Sciatic nerve (tissue), 2 donors: ENCODE measurements at regions not wholly inside any gene's neighbourhood (a gene's known extent, or its start where the extent isn't known, plus 50 kb on each side); places are given as distances from the start of the nearest gene placed in this dataset.

Experiments used
- ATAC-seq: fragments of 200-7000 bp; cut with Tn5 transposase; one replicate; pipeline ENCODE4 v1.9.1; 2020; ENCODE audit warnings: mild to moderate bottlenecking, moderate library complexity
- DNase-seq: peaks from one replicate; pipeline ENCODE4 v3.0.0-alpha.2; 2020; ENCODE audit warnings: low spot score
- intact Hi-C: fragments of 100-400 bp; cut with DNase I; formaldehyde crosslinking; loops from one replicate; pipeline ENCODE4 v1.14.2; 2022
- donor health status: DM: no; HTN: no; CAD: no.
- donor health status: DM: no; HTN: no; CAD: no.

- ATAC-seq (no peak), DNase-seq (no peak)
- intact Hi-C loops, result no loop called here
These were observed 132.8 kb upstream of the UGT8 start for GRCh38 chr4:114465766-114466165.

- intact Hi-C loops, result no loop called here
- ATAC-seq (no peak), DNase-seq (no peak)
These were observed 132.3 kb upstream of the UGT8 start for GRCh38 chr4:114466299-114466698.

GRCh38 chr4:114472269-114473032 is 126.2 kb upstream of the UGT8 start:
- intact Hi-C loops, result no loop called here
- DNase-seq (no peak), ATAC-seq (no peak)

- no peak for ATAC-seq
- intact Hi-C loops, result no loop called here
These were observed 124.3 kb upstream of the UGT8 start for GRCh38 chr4:114474188-114474800.

GRCh38 chr4:114476310-114476709 is 122.3 kb upstream of the UGT8 start:
- intact Hi-C loops, result no loop called here
- no peak for ATAC-seq

More at GRCh38 chr4:114474188-114474800, 124.3 kb upstream of the UGT8 start:
- no peak for DNase-seq

GRCh38 chr4:114479595-114479994 is 119.0 kb upstream of the UGT8 start:
- intact Hi-C loops, result no loop called here
- no peak for ATAC-seq

More at GRCh38 chr4:114476310-114476709, 122.3 kb upstream of the UGT8 start:
- DNase-seq, result no peak

GRCh38 chr4:114481856-114482255 is 116.8 kb upstream of the UGT8 start:
- ATAC-seq (no peak), DNase-seq (no peak)
- intact Hi-C loops, result no loop called here

More at GRCh38 chr4:114479595-114479994, 119.0 kb upstream of the UGT8 start:
- DNase-seq, result no peak

- ATAC-seq (no peak), DNase-seq (no peak)
- intact Hi-C loops, result no loop called here
These were observed 111.5 kb upstream of the UGT8 start for GRCh38 chr4:114487101-114487500.

GRCh38 chr4:114488301-114488982 is 110.2 kb upstream of the UGT8 start:
- no peak for ATAC-seq
- DNase-seq, result no peak
- intact Hi-C loops, result no loop called here

GRCh38 chr4:114494246-114494803 is 104.3 kb upstream of the UGT8 start:
- intact Hi-C loops, result no loop called here
- ATAC-seq (no peak), DNase-seq (no peak)

- DNase-seq (no peak), ATAC-seq (no peak)
- intact Hi-C loops, result no loop called here
These were observed 103.1 kb upstream of the UGT8 start for GRCh38 chr4:114495471-114495928.

- intact Hi-C loops, result no loop called here
- DNase-seq (no peak), ATAC-seq (no peak)
These were observed 101.5 kb upstream of the UGT8 start for GRCh38 chr4:114497116-114497515.

- intact Hi-C loops, result no loop called here
- ATAC-seq (no peak), DNase-seq (no peak)
These were observed 89.3 kb upstream of the UGT8 start for GRCh38 chr4:114509340-114509739.

GRCh38 chr4:114512595-114513295 is 85.9 kb upstream of the UGT8 start:
- DNase-seq, result no peak
- intact Hi-C loops, result no loop called here
- no peak for ATAC-seq

GRCh38 chr4:114519368-114519767 is 79.2 kb upstream of the UGT8 start:
- intact Hi-C loops, result no loop called here
- ATAC-seq (no peak), DNase-seq (no peak)

GRCh38 chr4:114527170-114527569 is 71.4 kb upstream of the UGT8 start:
- DNase-seq (no peak), ATAC-seq (no peak)
- intact Hi-C loops, result no loop called here

GRCh38 chr4:114527637-114528036 is 71.0 kb upstream of the UGT8 start:
- intact Hi-C loops, result no loop called here
- DNase-seq, result no peak
- ATAC-seq, result no peak

- no peak for DNase-seq
- ATAC-seq, result no peak
- intact Hi-C loops, result no loop called here
These were observed 62.9 kb upstream of the UGT8 start for GRCh38 chr4:114535725-114536124.

- intact Hi-C loops, result no loop called here
- no peak for DNase-seq
- ATAC-seq, result no peak
These were observed 61.3 kb upstream of the UGT8 start for GRCh38 chr4:114537352-114537751.
